ENCODE measurements at regions not wholly inside any gene's neighbourhood (a gene's known extent, or its start where the extent isn't known, plus 50 kb on each side); places are given as distances from the start of the nearest gene placed in this dataset.

DNA sequence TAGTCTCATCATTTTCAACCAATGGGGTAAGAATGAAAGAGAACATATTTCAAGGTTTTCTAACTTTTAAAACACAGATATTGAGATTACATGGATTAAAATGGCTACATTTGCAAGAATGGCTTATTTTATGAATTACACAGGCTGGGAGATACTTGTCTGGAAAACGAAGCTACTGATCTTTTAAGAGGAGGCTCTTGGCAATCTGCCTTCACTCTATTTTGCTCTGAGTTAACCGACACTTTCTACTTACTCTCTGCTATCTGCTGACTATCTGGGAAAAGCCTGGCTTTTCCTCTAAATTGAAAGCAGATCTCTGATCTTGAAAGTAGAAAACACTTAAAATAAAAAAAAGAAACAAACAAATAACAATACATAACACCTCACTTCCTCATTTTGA is 325.4 kb upstream of the LINC00305 start:
- H3K27ac ChIP-seq: no peak overlapping the region
- TF ChIP-seq ZFX (IDR thresholded peaks at IDR 0.05; ENCODE audit: borderline replicate concordance): no peak
- TF ChIP-seq, protein P1, sequence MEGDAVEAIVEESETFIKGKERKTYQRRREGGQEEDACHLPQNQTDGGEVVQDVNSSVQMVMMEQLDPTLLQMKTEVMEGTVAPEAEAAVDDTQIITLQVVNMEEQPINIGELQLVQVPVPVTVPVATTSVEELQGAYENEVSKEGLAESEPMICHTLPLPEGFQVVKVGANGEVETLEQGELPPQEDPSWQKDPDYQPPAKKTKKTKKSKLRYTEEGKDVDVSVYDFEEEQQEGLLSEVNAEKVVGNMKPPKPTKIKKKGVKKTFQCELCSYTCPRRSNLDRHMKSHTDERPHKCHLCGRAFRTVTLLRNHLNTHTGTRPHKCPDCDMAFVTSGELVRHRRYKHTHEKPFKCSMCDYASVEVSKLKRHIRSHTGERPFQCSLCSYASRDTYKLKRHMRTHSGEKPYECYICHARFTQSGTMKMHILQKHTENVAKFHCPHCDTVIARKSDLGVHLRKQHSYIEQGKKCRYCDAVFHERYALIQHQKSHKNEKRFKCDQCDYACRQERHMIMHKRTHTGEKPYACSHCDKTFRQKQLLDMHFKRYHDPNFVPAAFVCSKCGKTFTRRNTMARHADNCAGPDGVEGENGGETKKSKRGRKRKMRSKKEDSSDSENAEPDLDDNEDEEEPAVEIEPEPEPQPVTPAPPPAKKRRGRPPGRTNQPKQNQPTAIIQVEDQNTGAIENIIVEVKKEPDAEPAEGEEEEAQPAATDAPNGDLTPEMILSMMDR (IDR thresholded peaks at IDR 0.05): no peak

DNA sequence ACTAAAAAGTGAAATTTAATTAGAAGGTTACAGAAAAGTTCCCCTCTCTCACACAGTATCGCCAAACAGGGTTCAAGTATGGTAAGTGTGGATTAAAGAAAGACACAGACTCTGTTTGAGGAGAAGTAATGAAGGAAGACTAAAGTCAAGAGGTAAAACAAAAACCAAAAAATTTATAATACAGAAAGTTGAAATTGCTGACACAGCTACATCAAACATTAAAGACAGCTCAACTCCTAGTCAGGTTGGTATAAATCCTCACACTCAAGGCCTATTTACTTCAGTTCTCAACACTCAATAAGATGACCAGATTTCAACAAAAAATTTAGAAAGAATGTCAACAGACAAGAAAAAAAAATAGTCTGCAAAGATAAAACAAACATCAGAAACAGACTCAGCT is 300.5 kb upstream of the LINC00305 start:
- no peak overlapping the region for H3K27ac ChIP-seq
- TF ChIP-seq ZFX (IDR thresholded peaks at IDR 0.05; ENCODE audit: borderline replicate concordance): no peak
- TF ChIP-seq, protein P1 (IDR thresholded peaks at IDR 0.05): no peak

DNA sequence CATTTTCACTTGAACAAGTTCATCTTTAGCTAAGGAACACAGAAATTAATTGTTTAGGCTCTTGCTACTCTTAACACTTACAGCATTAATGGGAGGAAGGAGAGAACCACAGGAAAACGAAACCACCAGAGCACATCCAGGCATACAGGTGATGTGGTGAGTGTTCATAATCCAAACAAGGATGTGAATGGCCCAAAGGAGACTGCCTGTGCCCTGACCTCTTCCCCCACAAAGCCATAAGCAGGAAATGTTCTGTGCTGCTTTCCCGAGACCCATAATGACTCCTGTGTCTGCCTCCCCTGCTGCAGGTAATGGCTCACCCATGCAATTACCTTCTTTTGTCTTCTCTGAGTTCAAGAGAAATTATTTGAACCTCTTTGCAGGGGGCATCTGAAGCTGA is 295.9 kb upstream of the LINC00305 start:
- H3K27ac ChIP-seq: no peak overlapping the region
- no peak for TF ChIP-seq ZFX (IDR thresholded peaks at IDR 0.05; ENCODE audit: borderline replicate concordance)

DNA sequence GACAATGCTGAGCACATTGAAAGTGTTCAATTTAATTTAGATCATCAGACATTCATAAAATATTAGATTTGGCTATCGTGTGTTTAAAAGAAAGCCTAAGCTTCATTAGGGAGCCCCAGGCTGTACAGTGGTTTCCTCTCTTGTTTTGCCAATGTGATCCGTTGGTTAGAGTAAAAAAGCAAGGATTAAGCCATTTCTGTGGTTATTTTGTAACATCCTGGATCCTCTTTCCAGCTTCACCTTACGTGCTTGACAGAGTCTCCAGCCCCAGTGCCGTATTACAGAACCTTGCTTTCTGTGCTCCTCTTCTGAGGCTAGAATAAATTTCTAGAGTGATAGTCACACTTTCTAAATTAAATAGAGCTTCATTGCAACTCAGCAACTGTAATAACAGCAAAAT is 289.3 kb upstream of the LINC00305 start:
- TF ChIP-seq, protein P1 (IDR thresholded peaks at IDR 0.05): no peak
- no peak for TF ChIP-seq ZFX (IDR thresholded peaks at IDR 0.05; ENCODE audit: borderline replicate concordance)
- no peak overlapping the region for H3K27ac ChIP-seq

DNA sequence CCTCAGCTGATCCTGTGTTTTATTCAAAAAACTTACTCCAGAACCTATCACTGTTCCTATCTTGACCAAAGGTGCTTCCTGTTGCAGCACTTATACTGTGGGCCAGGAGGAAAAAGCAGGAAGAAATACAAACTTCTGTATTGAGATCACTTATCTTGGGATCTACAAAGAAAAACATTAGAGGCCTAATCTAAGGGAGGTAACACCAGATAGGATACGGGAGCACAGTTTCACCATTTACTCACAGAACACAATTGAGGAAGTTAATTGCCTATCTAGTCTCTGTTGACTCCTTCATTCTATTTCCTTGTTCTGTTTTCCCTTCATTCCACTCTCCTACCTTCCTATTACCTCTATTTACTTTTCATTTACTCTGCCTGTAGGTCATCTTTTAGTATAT is 287.2 kb upstream of the LINC00305 start:
- H3K27ac ChIP-seq: no peak overlapping the region
- TF ChIP-seq, protein P1 (IDR thresholded peaks at IDR 0.05): no peak
- no peak for TF ChIP-seq ZFX (IDR thresholded peaks at IDR 0.05; ENCODE audit: borderline replicate concordance)

DNA sequence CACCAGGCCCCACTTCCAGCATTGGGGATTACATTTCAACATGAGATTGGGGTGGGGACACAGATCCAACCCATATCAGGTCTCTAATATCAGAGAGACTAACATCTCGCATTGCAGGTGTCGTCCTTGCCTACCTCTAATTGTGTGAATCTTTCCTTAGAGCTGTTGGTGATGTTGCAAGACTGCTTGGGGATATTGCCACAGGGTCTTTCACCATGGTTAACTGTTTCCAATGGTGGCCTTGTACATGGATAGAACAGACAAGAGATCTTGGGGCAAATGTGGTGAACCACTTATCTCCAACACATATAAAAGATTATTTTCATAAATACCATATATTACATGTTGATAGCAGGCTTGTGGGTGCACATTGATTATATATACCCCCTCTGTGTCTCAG is 270.3 kb upstream of the LINC00305 start:
- TF ChIP-seq ZFX (IDR thresholded peaks at IDR 0.05; ENCODE audit: borderline replicate concordance): no peak
- TF ChIP-seq, protein P1 (IDR thresholded peaks at IDR 0.05): no peak
- H3K27ac ChIP-seq: no peak overlapping the region

DNA sequence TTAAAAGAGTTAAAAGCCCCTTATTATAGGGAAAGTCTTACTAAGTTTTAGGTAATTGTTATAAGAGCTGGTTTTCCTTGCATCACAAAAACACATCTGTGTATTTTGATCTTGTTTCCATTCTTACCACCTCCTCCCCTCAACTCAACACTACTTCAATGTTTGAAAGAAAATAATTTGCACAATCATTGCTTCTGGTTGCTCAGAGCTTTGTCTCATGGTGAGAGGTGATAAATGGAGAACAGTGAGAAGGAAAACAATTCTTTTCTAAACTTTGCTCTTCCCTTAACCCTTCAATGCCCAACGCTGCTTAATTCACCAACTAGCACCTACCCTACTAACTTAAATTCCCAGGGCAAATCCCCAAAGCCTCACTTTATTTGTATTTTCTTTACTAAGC is 268.1 kb upstream of the LINC00305 start:
- no peak for TF ChIP-seq ZFX (IDR thresholded peaks at IDR 0.05; ENCODE audit: borderline replicate concordance)
- TF ChIP-seq, protein P1 (IDR thresholded peaks at IDR 0.05): no peak
- no peak overlapping the region for H3K27ac ChIP-seq

DNA sequence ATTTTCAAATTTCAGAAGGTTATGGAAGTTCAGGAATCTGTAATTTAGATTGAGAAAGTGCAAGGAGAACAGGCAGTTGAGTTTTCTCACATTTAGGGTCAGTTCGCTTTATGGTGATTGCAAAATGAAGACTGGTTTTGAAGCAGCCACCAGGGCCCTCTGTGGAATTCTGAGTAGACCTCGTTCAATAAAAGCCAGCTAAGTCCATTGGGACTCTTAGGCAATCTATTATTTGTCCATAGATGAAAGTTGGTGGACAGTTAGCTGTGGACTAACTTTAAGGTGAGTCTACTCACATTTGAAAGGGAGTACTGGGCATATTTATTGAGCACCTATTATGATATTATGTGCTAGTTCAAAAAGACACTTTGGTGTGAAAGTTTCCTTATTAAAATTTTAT is 266.3 kb upstream of the LINC00305 start:
- no peak overlapping the region for H3K27ac ChIP-seq
- TF ChIP-seq ZFX (IDR thresholded peaks at IDR 0.05; ENCODE audit: borderline replicate concordance): no peak
- TF ChIP-seq, protein P1 (IDR thresholded peaks at IDR 0.05): no peak

Data from 22Rv1 (cell line).